ENCODE measurements at regions not wholly inside any gene's neighbourhood (a gene's known extent, or its start where the extent isn't known, plus 50 kb on each side); places are given as distances from the start of the nearest gene placed in this dataset.

DNA sequence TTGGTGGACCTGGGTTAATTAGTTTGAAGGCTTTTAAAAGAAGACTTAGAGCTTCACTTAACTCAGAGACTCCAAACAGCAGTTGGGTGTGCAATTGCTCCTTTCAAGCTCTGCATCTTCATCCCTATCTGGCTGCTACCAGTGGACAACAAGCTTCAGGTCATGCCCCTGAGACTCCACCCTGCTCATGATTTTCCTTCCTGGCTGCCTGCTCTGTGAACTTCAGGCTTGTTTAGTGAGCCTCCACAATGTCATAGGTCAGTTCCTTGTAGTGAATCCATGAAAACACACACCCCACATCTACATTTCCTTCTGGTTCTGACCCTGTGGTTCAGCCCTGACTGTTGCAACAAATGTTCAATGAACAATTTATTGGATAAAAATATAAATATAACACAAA lies 61.1 kb upstream of the MARCKS start:
- DNase-seq: no peak

DNA sequence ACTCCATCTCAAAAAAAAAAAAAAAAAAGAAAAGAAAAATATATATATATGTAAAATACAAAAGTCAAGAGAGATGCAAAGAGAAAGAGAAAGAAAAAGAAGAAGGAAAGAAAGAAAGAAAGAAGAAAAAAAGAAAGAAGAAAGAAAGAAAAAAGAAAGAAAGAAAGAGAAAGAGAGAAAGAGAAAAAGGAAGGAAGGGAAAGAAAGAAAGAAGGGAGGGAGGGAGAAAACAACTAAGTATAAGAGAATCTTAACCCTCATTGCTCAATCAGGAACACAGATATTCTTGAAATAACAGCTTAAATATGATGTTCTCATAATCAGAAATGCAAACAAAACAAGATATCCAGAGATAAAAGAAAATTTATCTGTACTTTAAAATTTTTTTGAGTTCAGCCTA lies 54.4 kb upstream of the MARCKS start:
- DNase-seq: no peak

DNA sequence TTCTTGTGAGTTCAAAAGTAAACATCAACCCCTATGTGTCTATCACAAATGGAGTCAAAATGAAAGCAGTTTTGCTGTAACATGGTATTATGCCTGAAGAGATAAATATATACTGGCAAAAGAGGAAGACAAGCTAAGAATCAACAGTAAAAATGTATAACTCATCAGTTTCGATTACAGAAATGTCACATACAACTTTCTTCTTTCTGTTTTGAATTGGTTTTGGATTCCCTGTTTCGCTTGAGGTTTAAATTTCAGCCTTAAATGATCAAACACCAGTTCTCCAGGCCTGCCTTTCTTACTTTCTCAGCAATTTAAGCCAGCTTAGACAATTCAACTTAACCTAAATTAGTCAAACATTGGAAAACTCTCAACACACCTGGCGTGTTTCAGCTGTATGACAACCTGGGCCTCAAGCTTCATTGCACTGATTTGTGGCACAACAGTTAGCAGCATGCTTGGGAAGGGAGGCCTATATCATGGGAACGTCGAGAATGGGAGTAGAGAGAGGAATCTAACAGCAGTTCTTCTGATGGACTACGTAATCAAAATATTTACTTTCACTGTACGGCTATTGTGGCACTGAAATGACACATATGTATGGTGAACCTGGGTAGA lies 51.9 kb upstream of the MARCKS start:
- no peak for DNase-seq

DNA sequence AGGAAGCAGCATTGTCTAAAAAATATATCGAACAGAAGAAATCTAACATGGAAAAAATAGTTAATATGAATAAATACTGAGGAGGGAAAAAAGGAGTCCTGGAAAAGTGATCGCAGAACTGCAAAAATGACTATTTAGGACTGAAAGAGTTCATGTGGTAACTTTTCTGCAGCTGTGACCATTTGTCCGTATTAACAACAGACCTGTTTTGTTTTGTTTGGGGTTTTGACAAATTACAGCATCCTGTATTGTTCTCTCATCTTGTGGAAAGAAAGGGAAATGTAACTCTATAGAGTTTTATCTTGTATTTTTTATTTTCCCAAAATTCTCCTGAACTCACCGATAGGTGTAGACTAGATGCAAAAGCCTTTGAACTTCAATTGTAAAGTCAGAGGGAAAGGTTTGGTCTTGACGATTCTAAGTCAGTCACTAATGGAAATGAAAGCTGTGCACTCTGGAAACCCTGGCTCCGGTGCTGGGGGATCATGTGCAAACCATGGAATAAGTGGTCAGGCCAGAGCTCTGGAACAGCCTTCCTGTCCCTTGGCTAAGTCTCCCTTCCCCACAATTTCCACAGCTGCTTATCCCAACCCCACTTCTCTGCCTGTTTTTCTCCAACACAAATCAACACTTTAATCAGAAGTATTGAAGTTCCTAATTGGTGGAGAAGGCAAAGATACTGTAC lies 51.2 kb upstream of the MARCKS start:
- DNase-seq: no peak
